Smooth muscle cell (in vitro differentiated cells): ENCODE measurements at regions not wholly inside any gene's neighbourhood (a gene's known extent, or its start where the extent isn't known, plus 50 kb on each side); places are given as distances from the start of the nearest gene placed in this dataset.

Experiments
- DNase-seq: peaks from one replicate; lab custom pipeline; 2025; ENCODE audit not compliant: unreplicated experiment; lab: John Stamatoyannopoulos, UW
- H2AFZ ChIP-seq: fragments of 200-600 bp; sonication (generic); 2 replicates; pipeline ENCODE4 v1.6.0; 2016; ENCODE audit warnings: antibody characterized with exemption, low read depth, mild to moderate bottlenecking
- H3F3A ChIP-seq: fragments of 200-600 bp; sonication (generic); 2 replicates; pipeline ENCODE4 v1.6.0; 2017; ENCODE audit warnings: antibody characterized with exemption, low read depth
- H3K27ac ChIP-seq: fragments of 200-600 bp; sonication (generic); 2 replicates; pipeline ENCODE4 v1.5.1; 2016; ENCODE audit warnings: low read depth, mild to moderate bottlenecking
- H3K27me3 ChIP-seq: fragments of 200-600 bp; sonication (generic); 2 replicates; pipeline ENCODE4 v1.6.1; 2016; ENCODE audit warnings: low read depth, mild to moderate bottlenecking
- H3K36me3 ChIP-seq: fragments of 200-600 bp; sonication (generic); 2 replicates; pipeline ENCODE4 v1.5.1; 2016; ENCODE audit warnings: low read depth
- H3K4me1 ChIP-seq: fragments of 200-600 bp; sonication (generic); 2 replicates; pipeline ENCODE4 v1.5.1; 2016; ENCODE audit warnings: low read depth
- H3K4me2 ChIP-seq: fragments of 200-600 bp; sonication (generic); 2 replicates; pipeline ENCODE4 v1.6.0; 2016; ENCODE audit warnings: mild to moderate bottlenecking
- H3K4me3 ChIP-seq: fragments of 200-600 bp; sonication (generic); 2 replicates; pipeline ENCODE4 v1.5.1; 2016; ENCODE audit warnings: mild to moderate bottlenecking
- H3K79me2 ChIP-seq: fragments of 200-600 bp; sonication (generic); 2 replicates; pipeline ENCODE4 v1.6.0; 2016; ENCODE audit warnings: low read depth, mild to moderate bottlenecking
- H3K9ac ChIP-seq: fragments of 200-600 bp; sonication (generic); 2 replicates; pipeline ENCODE4 v1.6.0; 2016; ENCODE audit warnings: low read depth
- H3K9me3 ChIP-seq: fragments of 200-600 bp; sonication (generic); replicated peaks from 2 replicates; pipeline ENCODE4 v1.5.1; 2016; ENCODE audit warnings: low read depth
- H4K20me1 ChIP-seq: fragments of 200-600 bp; sonication (generic); 2 replicates; pipeline ENCODE4 v1.6.0; 2016; ENCODE audit warnings: low read depth
- WGBS: methylation state at CpG from one replicate; pipeline ENCODE4 v1.1.7; 2016; ENCODE audit warnings: low lambda C conversion rate; 5-methylcytosine and 5-hydroxymethylcytosine counted together
- TF ChIP-seq, protein P1 (sequence below): fragments of 200-600 bp; sonication (generic); IDR thresholded peaks from 2 replicates; pipeline ENCODE4 v1.5.1; 2017; ENCODE audit warnings: borderline replicate concordance, mild to moderate bottlenecking, antibody characterized with exemption; ENCODE audit not compliant: insufficient read depth, poor library complexity, severe bottlenecking

DNA sequence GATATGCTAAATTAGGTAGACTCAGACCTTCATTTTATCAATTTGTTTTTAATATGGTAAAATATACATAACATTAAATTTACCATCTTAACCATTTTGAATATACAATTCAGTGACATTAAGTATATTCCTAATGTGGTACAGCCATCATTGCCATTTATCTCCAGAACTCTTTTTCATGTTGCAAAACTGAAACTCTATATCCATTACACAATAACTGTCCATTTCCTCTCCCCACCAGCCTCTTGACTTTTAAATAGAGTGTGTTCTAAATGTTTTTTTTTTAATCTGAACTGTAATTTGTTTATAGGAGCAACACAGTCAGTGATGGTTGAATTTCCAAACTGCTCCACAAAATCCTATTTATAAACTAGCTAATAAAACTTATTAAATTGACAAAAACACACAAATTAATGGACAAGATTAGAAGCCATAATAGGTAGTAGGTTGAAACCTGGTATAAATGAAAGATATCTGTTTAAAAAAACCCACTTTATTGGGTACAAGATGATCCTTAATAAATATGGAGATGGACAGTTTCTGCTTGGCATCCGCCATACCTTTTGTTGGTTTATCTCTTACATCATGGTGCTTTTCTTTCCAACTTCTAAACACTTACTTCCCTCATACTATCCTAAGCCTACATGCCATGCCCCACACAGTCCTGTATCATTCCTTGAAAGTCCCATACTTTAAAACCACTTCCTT lies 142.4 kb downstream of the ZPLD1 start:
- 96% methylated on average over 1 of the region's 1 CpG for WGBS
- no peaks in the 10 kb centered on the region for H3F3A ChIP-seq

GRCh38 chr3:102580760-102581159 lies 145.9 kb downstream of the ZPLD1 start:
- Histone ChIP-seq H3K27me3 (no peaks in the 10 kb centered on the region), H3K4me2 (no peak overlapping the region), H2AFZ (no peak overlapping the region), H3K4me3 (no peak overlapping the region), H3K36me3 (no peaks in the 10 kb centered on the region), H3K9me3 (no peaks in the 10 kb centered on the region), H3K9ac (no peak overlapping the region), H3K27ac (no peak overlapping the region), H3K4me1 (no peaks in the 10 kb centered on the region), H3K79me2 (no peaks in the 10 kb centered on the region), H4K20me1 (no peaks in the 10 kb centered on the region), H3F3A (no peaks in the 10 kb centered on the region)
- TF ChIP-seq, protein P1, sequence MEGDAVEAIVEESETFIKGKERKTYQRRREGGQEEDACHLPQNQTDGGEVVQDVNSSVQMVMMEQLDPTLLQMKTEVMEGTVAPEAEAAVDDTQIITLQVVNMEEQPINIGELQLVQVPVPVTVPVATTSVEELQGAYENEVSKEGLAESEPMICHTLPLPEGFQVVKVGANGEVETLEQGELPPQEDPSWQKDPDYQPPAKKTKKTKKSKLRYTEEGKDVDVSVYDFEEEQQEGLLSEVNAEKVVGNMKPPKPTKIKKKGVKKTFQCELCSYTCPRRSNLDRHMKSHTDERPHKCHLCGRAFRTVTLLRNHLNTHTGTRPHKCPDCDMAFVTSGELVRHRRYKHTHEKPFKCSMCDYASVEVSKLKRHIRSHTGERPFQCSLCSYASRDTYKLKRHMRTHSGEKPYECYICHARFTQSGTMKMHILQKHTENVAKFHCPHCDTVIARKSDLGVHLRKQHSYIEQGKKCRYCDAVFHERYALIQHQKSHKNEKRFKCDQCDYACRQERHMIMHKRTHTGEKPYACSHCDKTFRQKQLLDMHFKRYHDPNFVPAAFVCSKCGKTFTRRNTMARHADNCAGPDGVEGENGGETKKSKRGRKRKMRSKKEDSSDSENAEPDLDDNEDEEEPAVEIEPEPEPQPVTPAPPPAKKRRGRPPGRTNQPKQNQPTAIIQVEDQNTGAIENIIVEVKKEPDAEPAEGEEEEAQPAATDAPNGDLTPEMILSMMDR: no peak
- no peak for DNase-seq

More for the DNA sequence above, 142.4 kb downstream of the ZPLD1 start:
- Histone ChIP-seq H3K9ac (no peak overlapping the region), H3K4me3 (no peak overlapping the region), H4K20me1 (no peaks in the 10 kb centered on the region), H2AFZ (no peak overlapping the region), H3K4me1 (no peaks in the 10 kb centered on the region), H3K27me3 (no peaks in the 10 kb centered on the region), H3K36me3 (no peaks in the 10 kb centered on the region), H3K79me2 (no peaks in the 10 kb centered on the region), H3K9me3 (no peaks in the 10 kb centered on the region), H3K4me2 (no peak overlapping the region), H3K27ac (no peak overlapping the region)
- DNase-seq: no peak
- TF ChIP-seq, protein P1: no peak

DNA sequence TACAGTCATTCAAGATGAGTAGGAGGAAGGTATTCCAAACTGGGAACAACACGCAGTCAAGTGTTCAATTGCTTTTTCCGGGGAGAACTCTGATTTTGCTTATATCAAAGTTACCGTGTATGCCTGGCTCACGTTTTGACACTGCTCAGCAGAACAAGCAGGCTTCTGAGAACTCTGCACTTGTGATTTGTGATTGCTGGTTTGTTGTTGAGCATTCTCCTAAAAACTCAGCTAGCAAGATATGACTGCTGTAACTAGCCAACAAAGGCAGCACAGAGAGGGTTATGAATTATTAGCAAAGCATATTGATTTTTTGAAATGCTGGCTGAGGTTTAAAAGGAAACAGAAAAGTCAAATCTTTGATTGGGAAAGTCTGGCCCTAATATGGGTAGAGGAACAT lies 151.7 kb downstream of the ZPLD1 start:
- Histone ChIP-seq H4K20me1 (no peaks in the 10 kb centered on the region), H3K9me3 (no peaks in the 10 kb centered on the region), H3K36me3 (no peaks in the 10 kb centered on the region), H2AFZ (no peak overlapping the region), H3K4me3 (no peak overlapping the region), H3K79me2 (no peaks in the 10 kb centered on the region), H3K27ac (no peak overlapping the region), H3K27me3 (no peaks in the 10 kb centered on the region), H3K4me1 (no peaks in the 10 kb centered on the region), H3F3A (no peaks in the 10 kb centered on the region), H3K4me2 (no peak overlapping the region), H3K9ac (no peak overlapping the region)
- WGBS: 88% methylated on average over 4 of the region's 4 CpGs
- DNase-seq: no peak
- TF ChIP-seq, protein P1: no peak
